PC-9 (cell line): ENCODE measurements at regions not wholly inside any gene's neighbourhood (a gene's known extent, or its start where the extent isn't known, plus 50 kb on each side); places are given as distances from the start of the nearest gene placed in this dataset.

Experiments used
- BruUV-seq: library from RNA; stranded (reverse); fragments of 400-500 nt; replicated peaks from 2 replicates; lab custom pipeline; 2021; lab: Mats Ljungman, UMichigan
- CTCF ChIA-PET: fragments of 300-600 bp; sonication (Branson Sonifier 250); formaldehyde crosslinking; loops from one replicate; lab custom pipeline; 2022; ENCODE audit warnings: antibody characterized with exemption; lab: Charles Lee
- POLR2A ChIA-PET: fragments of 300-600 bp; sonication (Branson Sonifier 250); formaldehyde crosslinking; loops from one replicate; lab custom pipeline; 2022; ENCODE audit warnings: antibody characterized with exemption; ENCODE audit not compliant: unreplicated experiment; lab: Charles Lee
- DNase-seq, 2 experiments: peaks; one replicate each; pipeline versions ENCODE4 v3.0.0 to v3.0.0-alpha.2; 2015 to 2022; ENCODE audit warnings: mixed read lengths in 1 of 2
- H2AFZ ChIP-seq: fragments of 200-600 bp; sonication (generic); 2 replicates; pipeline ENCODE4 v1.8.1; 2017; ENCODE audit warnings: antibody characterized with exemption
- H3F3A ChIP-seq: fragments of 200-600 bp; sonication (generic); 2 replicates; pipeline ENCODE4 v1.8.1; 2017; ENCODE audit warnings: antibody characterized with exemption, mild to moderate bottlenecking, low read depth; ENCODE audit not compliant: insufficient read depth
- H3K27ac ChIP-seq: fragments of 200-600 bp; sonication (generic); 2 replicates; pipeline ENCODE4 v1.6.1; 2016; ENCODE audit warnings: mixed run types
- H3K27me3 ChIP-seq: fragments of 200-600 bp; sonication (generic); 2 replicates; pipeline ENCODE4 v1.6.1; 2016; ENCODE audit warnings: low read depth, mixed run types; ENCODE audit not compliant: insufficient read depth
- H3K36me3 ChIP-seq: fragments of 200-600 bp; sonication (generic); 2 replicates; pipeline ENCODE4 v1.6.1; 2016; ENCODE audit warnings: low read depth, mixed run types
- H3K4me1 ChIP-seq: fragments of 200-600 bp; sonication (generic); replicated peaks from 2 replicates; pipeline ENCODE4 v1.6.1; 2016; ENCODE audit warnings: mixed run types; ENCODE audit not compliant: insufficient read depth
- H3K4me2 ChIP-seq: fragments of 200-600 bp; sonication (generic); 2 replicates; pipeline ENCODE4 v1.6.1; 2017; ENCODE audit warnings: mixed run types
- H3K4me3 ChIP-seq: fragments of 200-600 bp; sonication (generic); 2 replicates; pipeline ENCODE4 v1.6.1; 2016; ENCODE audit warnings: mixed run types
- H3K79me2 ChIP-seq: fragments of 200-600 bp; sonication (generic); 2 replicates; pipeline ENCODE4 v1.6.1; 2017; ENCODE audit warnings: low read depth, mixed run types
- H3K9me2 ChIP-seq: fragments of 200-600 bp; sonication (generic); 2 replicates; pipeline ENCODE4 v1.8.1; 2017; ENCODE audit warnings: mild to moderate bottlenecking; ENCODE audit not compliant: insufficient read depth
- H3K9me3 ChIP-seq: fragments of 200-600 bp; sonication (generic); 2 replicates; pipeline ENCODE4 v1.8.1; 2016; ENCODE audit warnings: low read depth; ENCODE audit not compliant: insufficient read depth
- H4K20me1 ChIP-seq: fragments of 200-600 bp; sonication (generic); 2 replicates; pipeline ENCODE4 v1.8.1; 2017; ENCODE audit not compliant: insufficient read depth
- EZH2 ChIP-seq: fragments of 200-600 bp; sonication (generic); IDR thresholded peaks from 2 replicates; pipeline ENCODE4 v1.8.0; 2017; ENCODE audit warnings: antibody characterized with exemption, low read depth
- intact Hi-C: fragments of 100-400 bp; cut with micrococcal nuclease; formaldehyde crosslinking; loops from one replicate; pipeline ENCODE4 v1.10.0; 2022; ENCODE audit not compliant: unreplicated experiment
- TF ChIP-seq, protein P1 (sequence below): fragments of 200-600 bp; sonication (generic); conservative IDR thresholded peaks from 2 replicates; pipeline ENCODE4 v1.6.1; 2017; ENCODE audit warnings: mixed run types, antibody characterized with exemption, mild to moderate bottlenecking, moderate library complexity

DNA sequence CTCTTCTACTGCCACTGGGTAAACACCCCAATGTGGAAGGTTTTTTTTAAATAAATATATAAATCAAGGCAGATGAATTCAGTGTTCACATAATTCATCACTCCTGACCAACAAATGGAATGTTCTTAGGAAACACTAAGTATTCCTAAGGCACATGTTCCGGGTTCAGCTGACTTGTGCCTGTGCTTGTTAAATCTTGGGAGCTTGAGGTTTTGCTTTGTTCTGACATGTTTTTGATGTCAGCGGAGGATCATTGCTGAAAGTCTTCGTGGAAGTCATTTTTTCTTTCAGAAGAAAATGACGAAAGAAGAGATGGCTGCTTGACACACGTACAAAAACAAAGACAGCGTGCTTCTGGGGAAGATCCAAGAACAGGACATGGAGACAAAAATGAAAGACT is 185.8 kb downstream of the MZT1 start:
- no peak for DNase-seq
- CTCF ChIA-PET: no interaction called here
- Histone ChIP-seq H3K36me3 (no peaks in the 10 kb centered on the region), H3K4me3 (no peak overlapping the region), H3F3A (no peaks in the 10 kb centered on the region), H3K9me2 (no peaks in the 10 kb centered on the region), H2AFZ (no peak overlapping the region), H4K20me1 (no peaks in the 10 kb centered on the region), H3K27ac (no peak overlapping the region), H3K79me2 (no peaks in the 10 kb centered on the region), H3K27me3 (no peaks in the 10 kb centered on the region), H3K4me2 (no peak overlapping the region), H3K9me3 (no peaks in the 10 kb centered on the region), H3K4me1 (no peaks in the 10 kb centered on the region)
- TF ChIP-seq EZH2: no peak
- TF ChIP-seq, protein P1, sequence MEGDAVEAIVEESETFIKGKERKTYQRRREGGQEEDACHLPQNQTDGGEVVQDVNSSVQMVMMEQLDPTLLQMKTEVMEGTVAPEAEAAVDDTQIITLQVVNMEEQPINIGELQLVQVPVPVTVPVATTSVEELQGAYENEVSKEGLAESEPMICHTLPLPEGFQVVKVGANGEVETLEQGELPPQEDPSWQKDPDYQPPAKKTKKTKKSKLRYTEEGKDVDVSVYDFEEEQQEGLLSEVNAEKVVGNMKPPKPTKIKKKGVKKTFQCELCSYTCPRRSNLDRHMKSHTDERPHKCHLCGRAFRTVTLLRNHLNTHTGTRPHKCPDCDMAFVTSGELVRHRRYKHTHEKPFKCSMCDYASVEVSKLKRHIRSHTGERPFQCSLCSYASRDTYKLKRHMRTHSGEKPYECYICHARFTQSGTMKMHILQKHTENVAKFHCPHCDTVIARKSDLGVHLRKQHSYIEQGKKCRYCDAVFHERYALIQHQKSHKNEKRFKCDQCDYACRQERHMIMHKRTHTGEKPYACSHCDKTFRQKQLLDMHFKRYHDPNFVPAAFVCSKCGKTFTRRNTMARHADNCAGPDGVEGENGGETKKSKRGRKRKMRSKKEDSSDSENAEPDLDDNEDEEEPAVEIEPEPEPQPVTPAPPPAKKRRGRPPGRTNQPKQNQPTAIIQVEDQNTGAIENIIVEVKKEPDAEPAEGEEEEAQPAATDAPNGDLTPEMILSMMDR: no peak
- POLR2A ChIA-PET: no interaction called here
- intact Hi-C loops: no loop called here
- BruUV-seq: no TSS peak

DNA sequence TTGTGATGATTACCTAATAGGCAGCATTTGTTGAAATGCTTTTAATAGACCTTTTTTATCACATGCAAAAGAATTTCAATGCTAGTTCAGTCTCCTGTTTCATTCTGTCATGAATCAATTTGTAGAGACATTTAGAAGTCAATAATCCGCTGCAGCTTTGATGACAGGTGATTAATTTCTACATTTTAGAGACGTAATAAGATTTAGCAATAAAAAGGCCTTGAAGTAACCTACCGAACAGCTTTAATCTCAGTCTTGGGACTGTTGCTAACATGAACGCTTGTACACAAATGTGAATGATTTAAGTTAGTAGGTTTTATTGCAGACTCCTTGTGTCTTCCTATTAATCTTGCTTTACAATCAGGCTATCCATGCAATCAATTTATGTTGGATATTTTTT is 186.5 kb downstream of the MZT1 start:
- Histone ChIP-seq H3K36me3 (no peaks in the 10 kb centered on the region), H2AFZ (no peak overlapping the region), H3K4me1 (no peaks in the 10 kb centered on the region), H3K79me2 (no peaks in the 10 kb centered on the region), H4K20me1 (no peaks in the 10 kb centered on the region), H3K4me2 (no peak overlapping the region), H3K9me3 (no peaks in the 10 kb centered on the region), H3K9me2 (no peaks in the 10 kb centered on the region), H3K27me3 (no peaks in the 10 kb centered on the region), H3K27ac (no peak overlapping the region), H3F3A (no peaks in the 10 kb centered on the region), H3K4me3 (no peak overlapping the region)
- DNase-seq: no peak
- intact Hi-C loops: no loop called here
- ChIA-PET POLR2A (no interaction called here), CTCF (no interaction called here)
- BruUV-seq: no TSS peak
- TF ChIP-seq, protein P1: no peak
- no peak for TF ChIP-seq EZH2

DNA sequence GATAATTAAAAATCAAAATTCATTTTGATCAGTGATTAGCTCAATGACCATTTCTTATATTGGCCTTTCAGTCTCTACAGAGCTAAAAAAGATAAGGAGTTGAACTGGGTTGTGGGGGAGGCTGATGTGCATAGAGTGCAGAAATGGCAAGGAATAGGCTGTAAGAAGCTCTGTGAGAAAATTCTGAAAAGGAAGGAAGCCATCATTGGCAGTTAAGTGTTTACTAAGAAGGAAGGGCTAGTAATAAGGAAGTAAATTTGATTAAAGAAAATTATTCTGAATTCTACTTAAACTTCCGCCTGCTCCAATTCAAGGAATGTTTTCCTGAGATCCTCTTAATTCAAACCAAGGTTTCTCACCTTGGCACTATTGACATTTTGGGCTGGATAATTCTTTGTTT is 187.5 kb downstream of the MZT1 start:
- no peaks in the 10 kb centered on the region for H3F3A ChIP-seq
- DNase-seq: no peak
- intact Hi-C loops: no loop called here
- no peak overlapping the region for H3K4me3 ChIP-seq
- no TSS peak for BruUV-seq
- H3K27me3 ChIP-seq: no peaks in the 10 kb centered on the region
- H3K36me3 ChIP-seq: no peaks in the 10 kb centered on the region
- TF ChIP-seq, protein P1: no peak
- no peak for TF ChIP-seq EZH2
- ChIA-PET POLR2A (interaction anchor here (0.6 kb wide), 1 partner anchor 1958 kb away, joined by 14 read pairs; no protein-coding TSS in a partner anchor), CTCF (no interaction called here)
- no peaks in the 10 kb centered on the region for H3K79me2 ChIP-seq
- no peaks in the 10 kb centered on the region for H3K9me3 ChIP-seq
- no peaks in the 10 kb centered on the region for H3K4me1 ChIP-seq
- H3K4me2 ChIP-seq: no peak overlapping the region
- no peak overlapping the region for H3K27ac ChIP-seq
- H2AFZ ChIP-seq: no peak overlapping the region
- H4K20me1 ChIP-seq: no peaks in the 10 kb centered on the region
- no peaks in the 10 kb centered on the region for H3K9me2 ChIP-seq
